Ovary (tissue), 3 donors: ENCODE measurements at regions not wholly inside any gene's neighbourhood (a gene's known extent, or its start where the extent isn't known, plus 50 kb on each side); places are given as distances from the start of the nearest gene placed in this dataset.

Experiments used
- CTCF ChIP-seq, 3 donors: fragments of 450-650 bp in 2 of 3; fragments of 200-600 bp in 1 of 3; IDR thresholded peaks; one replicate each; pipeline versions ENCODE4 v1.5.1 to v1.8.0; 2016 to 2022; ENCODE audit warnings: antibody characterized with exemption in 3 of 3, mild to moderate bottlenecking in 1 of 3
- EP300 ChIP-seq: sonication (generic); formaldehyde crosslinking; IDR thresholded peaks from one replicate; pipeline ENCODE4 v1.6.1; 2017; ENCODE audit warnings: antibody characterized with exemption
- donor health status: DM: no; HTN: no; CAD: no.

GRCh38 chr4:123127218-123127617, 204.8 kb upstream of the NUDT6 start:
- TF ChIP-seq CTCF (IDR thresholded peaks at IDR 0.05): no peak
- TF ChIP-seq EP300: no peak
